ENCODE measurements at regions not wholly inside any gene's neighbourhood (a gene's known extent, or its start where the extent isn't known, plus 50 kb on each side); places are given as distances from the start of the nearest gene placed in this dataset.

GRCh38 chr17:53335443-53335842 is 487.3 kb upstream of the KIF2B start:
- Histone ChIP-seq H3K9ac (ENCODE audit: low read length) (no peak overlapping the region), H2AFZ (ENCODE audit: low read depth, low read length, poor library complexity, severe bottlenecking) (no peak overlapping the region), H3K4me1 (ENCODE audit: control insufficient read depth in 1 of 2, insufficient read depth in 2 of 2, low read length in 2 of 2) (no peaks in the 10 kb centered on the region), H3K4me3 (replicated peaks in 1 of 2; ENCODE audit: low read depth in 1 of 2, low read length in 2 of 2) (no peak overlapping the region), H3K36me3 (ENCODE audit: control insufficient read depth in 1 of 2, insufficient read depth in 2 of 2, low read length in 2 of 2) (no peaks in the 10 kb centered on the region), H3K9me3 (ENCODE audit: control insufficient read depth in 1 of 2, insufficient read depth in 1 of 2, low read depth in 1 of 2, low read length in 2 of 2) (peaks cover 36 to 56% of the 10 kb centered on the region in 2 experiments), H3K4me2 (ENCODE audit: low read length) (no peak overlapping the region), H3K27me3 (ENCODE audit: insufficient read depth, low read length) (no peaks in the 10 kb centered on the region), H4K20me1 (ENCODE audit: insufficient read depth) (no peaks in the 10 kb centered on the region), H3K27ac (ENCODE audit: low read depth, low read length) (no peak overlapping the region), H3K9me2 (ENCODE audit: insufficient read depth) (no peaks in the 10 kb centered on the region), H3K79me2 (ENCODE audit: insufficient read depth, low read length) (no peaks in the 10 kb centered on the region)
- ATAC-seq (no peak), DNase-seq (ENCODE audit: low read depth, low spot score) (no peak)
- CTCF ChIA-PET: no interaction called here
- TF ChIP-seq ZBTB33 (IDR thresholded peaks at IDR 0.05; ENCODE audit: extremely low read depth, insufficient replicate concordance, low read length) (no peak), ZNF274 (IDR thresholded peaks at IDR 0.05; ENCODE audit: low read depth, low read length) (no peak), FOSL1 (IDR thresholded peaks at IDR 0.05; ENCODE audit: low read depth) (no peak), ZFX (IDR thresholded peaks at IDR 0.05) (no peak), CTCF (IDR thresholded peaks at IDR 0.05 in 2 of 3, conservative IDR thresholded peaks at IDR 0.05 in 1 of 3; ENCODE audit: borderline replicate concordance in 1 of 3, insufficient read depth in 1 of 3, low read depth in 2 of 3, low read length in 2 of 3) (no peak), CEBPB (IDR thresholded peaks at IDR 0.05; ENCODE audit: low read depth) (no peak), POLR2AphosphoS5 (IDR thresholded peaks at IDR 0.05; ENCODE audit: low read depth, low read length) (no peak), SRF (IDR thresholded peaks at IDR 0.05; ENCODE audit: low read depth) (no peak), ATF3 (IDR thresholded peaks at IDR 0.05) (no peak), YY1 (IDR thresholded peaks at IDR 0.05; ENCODE audit: extremely low read depth, insufficient replicate concordance, low read depth, low read length) (no peak), ELF1 (IDR thresholded peaks at IDR 0.05; ENCODE audit: borderline replicate concordance, low read depth) (no peak), EGR1 (IDR thresholded peaks at IDR 0.05; ENCODE audit: low read depth) (no peak), CBX3 (IDR thresholded peaks at IDR 0.05; ENCODE audit: low read depth) (no peak), EZH2phosphoT487 (IDR thresholded peaks at IDR 0.05; ENCODE audit: borderline replicate concordance) (no peak), RAD21 (IDR thresholded peaks at IDR 0.05; ENCODE audit: low read depth) (no peak), MAX (IDR thresholded peaks at IDR 0.05) (no peak), POLR2A (IDR thresholded peaks at IDR 0.05; ENCODE audit: borderline replicate concordance, extremely low read depth, insufficient read depth, insufficient read length) (no peak)
- no TSS peak for BruUV-seq (replicated peaks)
- POLR2A ChIA-PET: no interaction called here
- intact Hi-C loops (cut with micrococcal nuclease): no loop called here
- RAD21 ChIA-PET (ENCODE audit: low non-redundant PET in 1 of 2, low total read pairs in 2 of 2, uncharacterized antibody in 2 of 2, unreplicated experiment in 2 of 2): no interaction called here

Measured in HCT116 (cell line).